ENCODE measurements at regions not wholly inside any gene's neighbourhood (a gene's known extent, or its start where the extent isn't known, plus 50 kb on each side); places are given as distances from the start of the nearest gene placed in this dataset.

DNA sequence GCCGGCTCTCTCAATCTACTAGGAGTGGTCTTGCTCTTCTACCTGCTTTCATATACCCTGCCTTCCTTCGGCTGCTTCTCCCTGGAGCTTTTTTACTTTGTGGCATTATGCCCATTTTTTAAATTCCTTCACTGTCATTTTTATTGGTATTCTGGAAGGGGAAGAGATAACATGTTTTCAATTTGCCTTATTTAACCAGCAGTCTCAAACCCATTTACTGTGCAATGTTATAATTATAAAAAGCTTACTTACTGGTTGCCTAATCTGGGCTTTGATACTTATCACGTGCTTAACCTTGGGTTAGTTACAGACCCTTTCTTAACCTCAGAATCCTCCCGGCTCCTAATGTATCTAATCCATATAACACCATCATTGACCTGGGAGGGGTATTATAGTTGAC, 128.1 kb downstream of the SIPA1L2 start:
- H3K4me2 ChIP-seq (ENCODE audit: control insufficient read depth, extremely low read depth, insufficient read depth, low read depth, low read length): no peak overlapping the region
- no peaks in the 10 kb centered on the region for H3K79me2 ChIP-seq (ENCODE audit: control insufficient read depth, insufficient read depth, low read length)
- no peaks in the 10 kb centered on the region for H3K9me1 ChIP-seq (ENCODE audit: control insufficient read depth, extremely low read depth, insufficient read depth, low read length)
- no peak overlapping the region for H3K27ac ChIP-seq (ENCODE audit: control insufficient read depth, insufficient read depth, low read length)
- FAIRE-seq (no peak), DNase-seq (ENCODE audit: low read depth, low spot score) (no peak)
- H4K20me1 ChIP-seq (ENCODE audit: control insufficient read depth, extremely low read depth, insufficient read depth, low read length): no peaks in the 10 kb centered on the region
- H3K9me3 ChIP-seq (ENCODE audit: control insufficient read depth, low read depth, low read length): no peaks in the 10 kb centered on the region
- dilution Hi-C loops (cut with MboI; ENCODE audit: extremely low pct_ligation_motif_present, low sequenced_read_pairs): no loop called here
- no peak overlapping the region for H3K4me3 ChIP-seq (ENCODE audit: control insufficient read depth in 2 of 3, extremely low read depth in 1 of 3, insufficient read depth in 2 of 3, low read depth in 1 of 3, low read length in 3 of 3)
- H3K4me1 ChIP-seq (ENCODE audit: control insufficient read depth, extremely low read depth, insufficient read depth, low read length): no peaks in the 10 kb centered on the region
- H2AFZ ChIP-seq (ENCODE audit: control insufficient read depth, low read length): no peak overlapping the region
- no peaks in the 10 kb centered on the region for H3K36me3 ChIP-seq (ENCODE audit: control insufficient read depth in 2 of 2, extremely low read depth in 1 of 2, insufficient read depth in 2 of 2, low read length in 2 of 2)
- H3K9ac ChIP-seq (ENCODE audit: control insufficient read depth, extremely low read depth, insufficient read depth, low read length): no peak overlapping the region
- H3K27me3 ChIP-seq (ENCODE audit: control insufficient read depth, extremely low read depth, insufficient read depth, low read length): no peaks in the 10 kb centered on the region
- TF ChIP-seq EZH2 (IDR thresholded peaks at IDR 0.05; ENCODE audit: low read length): no peak
- TF ChIP-seq, protein P1, sequence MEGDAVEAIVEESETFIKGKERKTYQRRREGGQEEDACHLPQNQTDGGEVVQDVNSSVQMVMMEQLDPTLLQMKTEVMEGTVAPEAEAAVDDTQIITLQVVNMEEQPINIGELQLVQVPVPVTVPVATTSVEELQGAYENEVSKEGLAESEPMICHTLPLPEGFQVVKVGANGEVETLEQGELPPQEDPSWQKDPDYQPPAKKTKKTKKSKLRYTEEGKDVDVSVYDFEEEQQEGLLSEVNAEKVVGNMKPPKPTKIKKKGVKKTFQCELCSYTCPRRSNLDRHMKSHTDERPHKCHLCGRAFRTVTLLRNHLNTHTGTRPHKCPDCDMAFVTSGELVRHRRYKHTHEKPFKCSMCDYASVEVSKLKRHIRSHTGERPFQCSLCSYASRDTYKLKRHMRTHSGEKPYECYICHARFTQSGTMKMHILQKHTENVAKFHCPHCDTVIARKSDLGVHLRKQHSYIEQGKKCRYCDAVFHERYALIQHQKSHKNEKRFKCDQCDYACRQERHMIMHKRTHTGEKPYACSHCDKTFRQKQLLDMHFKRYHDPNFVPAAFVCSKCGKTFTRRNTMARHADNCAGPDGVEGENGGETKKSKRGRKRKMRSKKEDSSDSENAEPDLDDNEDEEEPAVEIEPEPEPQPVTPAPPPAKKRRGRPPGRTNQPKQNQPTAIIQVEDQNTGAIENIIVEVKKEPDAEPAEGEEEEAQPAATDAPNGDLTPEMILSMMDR (optimal IDR thresholded peaks at IDR 0.05 in 1 of 3, IDR thresholded peaks at IDR 0.05 in 1 of 3, conservative IDR thresholded peaks at IDR 0.05 in 1 of 3; ENCODE audit: extremely low read depth in 1 of 3, insufficient read depth in 2 of 3, low read length in 3 of 3): no peak

DNA sequence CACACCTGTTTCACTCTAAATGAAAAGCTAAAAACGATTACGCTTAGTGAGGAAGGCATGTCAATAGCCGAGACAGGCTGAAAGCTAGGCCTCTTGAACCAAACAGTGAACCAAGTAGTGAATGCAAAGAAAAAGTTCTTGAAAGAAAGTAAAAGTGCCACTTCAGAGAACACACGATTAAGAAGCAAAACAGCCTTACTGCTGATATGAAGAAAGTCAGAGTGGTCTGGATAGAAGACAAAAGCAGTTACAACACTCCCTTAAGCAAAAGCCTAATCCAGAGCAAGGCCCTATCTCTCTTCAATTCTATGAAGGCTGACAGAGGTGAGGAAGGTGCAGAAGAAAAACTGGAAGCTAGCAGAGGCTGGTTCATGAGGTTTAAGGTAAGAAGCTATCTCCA, 130.7 kb downstream of the SIPA1L2 start:
- dilution Hi-C loops (cut with MboI; ENCODE audit: extremely low pct_ligation_motif_present, low sequenced_read_pairs): no loop called here
- no peak for FAIRE-seq
- H3K79me2 ChIP-seq (ENCODE audit: control insufficient read depth, insufficient read depth, low read length): no peaks in the 10 kb centered on the region

More for the DNA sequence above, 130.7 kb downstream of the SIPA1L2 start:
- no peaks in the 10 kb centered on the region for H4K20me1 ChIP-seq (ENCODE audit: control insufficient read depth, extremely low read depth, insufficient read depth, low read length)
- H2AFZ ChIP-seq (ENCODE audit: control insufficient read depth, low read length): no peak overlapping the region
- H3K4me2 ChIP-seq (ENCODE audit: control insufficient read depth, extremely low read depth, insufficient read depth, low read depth, low read length): no peak overlapping the region
- TF ChIP-seq, protein P1 (optimal IDR thresholded peaks at IDR 0.05 in 1 of 3, IDR thresholded peaks at IDR 0.05 in 1 of 3, conservative IDR thresholded peaks at IDR 0.05 in 1 of 3; ENCODE audit: extremely low read depth in 1 of 3, insufficient read depth in 2 of 3, low read length in 3 of 3): no peak
- TF ChIP-seq EZH2 (IDR thresholded peaks at IDR 0.05; ENCODE audit: low read length): no peak
- H3K9me1 ChIP-seq (ENCODE audit: control insufficient read depth, extremely low read depth, insufficient read depth, low read length): no peaks in the 10 kb centered on the region
- no peaks in the 10 kb centered on the region for H3K36me3 ChIP-seq (ENCODE audit: control insufficient read depth in 2 of 2, extremely low read depth in 1 of 2, insufficient read depth in 2 of 2, low read length in 2 of 2)
- H3K9ac ChIP-seq (ENCODE audit: control insufficient read depth, extremely low read depth, insufficient read depth, low read length): no peak overlapping the region
- no peaks in the 10 kb centered on the region for H3K9me3 ChIP-seq (ENCODE audit: control insufficient read depth, low read depth, low read length)
- H3K27me3 ChIP-seq (ENCODE audit: control insufficient read depth, extremely low read depth, insufficient read depth, low read length): no peaks in the 10 kb centered on the region
- no peak for DNase-seq (ENCODE audit: low read depth, low spot score)
- H3K4me1 ChIP-seq (ENCODE audit: control insufficient read depth, extremely low read depth, insufficient read depth, low read length): no peaks in the 10 kb centered on the region
- no peak overlapping the region for H3K4me3 ChIP-seq (ENCODE audit: control insufficient read depth in 2 of 3, extremely low read depth in 1 of 3, insufficient read depth in 2 of 3, low read depth in 1 of 3, low read length in 3 of 3)
- H3K27ac ChIP-seq (ENCODE audit: control insufficient read depth, insufficient read depth, low read length): no peak overlapping the region

All from keratinocyte (primary cell).